Hepatocyte (in vitro differentiated cells): ENCODE measurements at regions not wholly inside any gene's neighbourhood (a gene's known extent, or its start where the extent isn't known, plus 50 kb on each side); places are given as distances from the start of the nearest gene placed in this dataset.

Source experiments
- EZH2 ChIP-seq: fragments of 200-600 bp; sonication (generic); IDR thresholded peaks from 2 replicates; pipeline ENCODE4 v1.6.1; 2016; ENCODE audit warnings: antibody characterized with exemption, mild to moderate bottlenecking, borderline replicate concordance
- EZH2phosphoT487 ChIP-seq: fragments of 200-600 bp; sonication (generic); IDR thresholded peaks from one replicate; pipeline ENCODE4 v1.6.1; 2018; ENCODE audit warnings: antibody characterized with exemption, mild to moderate bottlenecking, low read depth, moderate library complexity; ENCODE audit not compliant: unreplicated experiment, severe bottlenecking
- TF ChIP-seq, protein P1 (sequence below): fragments of 200-600 bp; sonication (generic); IDR thresholded peaks from 2 replicates; pipeline ENCODE4 v1.5.1; 2016; ENCODE audit warnings: antibody characterized with exemption, mild to moderate bottlenecking; ENCODE audit not compliant: poor library complexity

GRCh38 chr7:86155623-86156022, 488.1 kb upstream of the GRM3 start:
- TF ChIP-seq, protein P1, sequence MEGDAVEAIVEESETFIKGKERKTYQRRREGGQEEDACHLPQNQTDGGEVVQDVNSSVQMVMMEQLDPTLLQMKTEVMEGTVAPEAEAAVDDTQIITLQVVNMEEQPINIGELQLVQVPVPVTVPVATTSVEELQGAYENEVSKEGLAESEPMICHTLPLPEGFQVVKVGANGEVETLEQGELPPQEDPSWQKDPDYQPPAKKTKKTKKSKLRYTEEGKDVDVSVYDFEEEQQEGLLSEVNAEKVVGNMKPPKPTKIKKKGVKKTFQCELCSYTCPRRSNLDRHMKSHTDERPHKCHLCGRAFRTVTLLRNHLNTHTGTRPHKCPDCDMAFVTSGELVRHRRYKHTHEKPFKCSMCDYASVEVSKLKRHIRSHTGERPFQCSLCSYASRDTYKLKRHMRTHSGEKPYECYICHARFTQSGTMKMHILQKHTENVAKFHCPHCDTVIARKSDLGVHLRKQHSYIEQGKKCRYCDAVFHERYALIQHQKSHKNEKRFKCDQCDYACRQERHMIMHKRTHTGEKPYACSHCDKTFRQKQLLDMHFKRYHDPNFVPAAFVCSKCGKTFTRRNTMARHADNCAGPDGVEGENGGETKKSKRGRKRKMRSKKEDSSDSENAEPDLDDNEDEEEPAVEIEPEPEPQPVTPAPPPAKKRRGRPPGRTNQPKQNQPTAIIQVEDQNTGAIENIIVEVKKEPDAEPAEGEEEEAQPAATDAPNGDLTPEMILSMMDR: no peak
- TF ChIP-seq EZH2phosphoT487 (no peak), EZH2 (no peak)
